ENCODE measurements at regions not wholly inside any gene's neighbourhood (a gene's known extent, or its start where the extent isn't known, plus 50 kb on each side); places are given as distances from the start of the nearest gene placed in this dataset.

- WGBS, result 57% methylated on average over 3 of the region's 3 CpGs
- TF ChIP-seq HNF4A (conservative IDR thresholded peaks at IDR 0.05) (no peak), NR2F2 (IDR thresholded peaks at IDR 0.05) (no peak), RXRA (IDR thresholded peaks at IDR 0.05) (no peak), HNF4G (IDR thresholded peaks at IDR 0.05) (no peak), SP1 (IDR thresholded peaks at IDR 0.05) (no peak), ATF3 (IDR thresholded peaks at IDR 0.05) (no peak), GABPA (IDR thresholded peaks at IDR 0.05 in 1 of 2, conservative IDR thresholded peaks at IDR 0.05 in 1 of 2) (no peak), REST (IDR thresholded peaks at IDR 0.05) (no peak), RAD21 (IDR thresholded peaks at IDR 0.05) (no peak)
- Histone ChIP-seq H3K4me3 (ENCODE audit: low read depth in 1 of 3, low read length in 3 of 3) (no peak overlapping the region), H3K4me1 (ENCODE audit: control insufficient read depth in 4 of 4, insufficient read depth in 4 of 4, low read length in 3 of 4) (no peaks in the 10 kb centered on the region), H3K9ac (ENCODE audit: low read depth in 1 of 2, low read length in 2 of 2) (no peak overlapping the region), H3K36me3 (ENCODE audit: control insufficient read depth in 4 of 4, insufficient read depth in 3 of 4, low read depth in 1 of 4, low read length in 3 of 4) (no peaks in the 10 kb centered on the region), H3K9me3 (ENCODE audit: control insufficient read depth in 4 of 4, low read length in 3 of 4) (no peaks in the 10 kb centered on the region), H3K27me3 (ENCODE audit: control insufficient read depth in 4 of 4, insufficient read depth in 4 of 4, low read length in 3 of 4) (no peaks in the 10 kb centered on the region), H3K27ac (ENCODE audit: low read depth in 1 of 2, low read length in 2 of 2) (no peak overlapping the region)
- no peak for DNase-seq (ENCODE audit: low spot score)
These were observed 625.8 kb downstream of the BRINP3 start for GRCh38 chr1:189851806-189852367.

GRCh38 chr1:189859385-189859977 lies 618.2 kb downstream of the BRINP3 start:
- no peak overlapping the region for H3K4me3 ChIP-seq (ENCODE audit: low read depth in 1 of 3, low read length in 3 of 3)
- no peak overlapping the region for H3K9ac ChIP-seq (ENCODE audit: low read depth in 1 of 2, low read length in 2 of 2)
- H3K4me1 ChIP-seq (ENCODE audit: control insufficient read depth in 4 of 4, insufficient read depth in 4 of 4, low read length in 3 of 4), result no peaks in the 10 kb centered on the region
- 72% methylated on average over 1 of the region's 1 CpG for WGBS
- no peaks in the 10 kb centered on the region for H3K36me3 ChIP-seq (ENCODE audit: control insufficient read depth in 4 of 4, insufficient read depth in 3 of 4, low read depth in 1 of 4, low read length in 3 of 4)
- H3K27ac ChIP-seq (ENCODE audit: low read depth in 1 of 2, low read length in 2 of 2), result no peak overlapping the region
- peak; percentile 38 for DNase-seq (ENCODE audit: low spot score)
- H3K27me3 ChIP-seq (ENCODE audit: control insufficient read depth in 4 of 4, insufficient read depth in 4 of 4, low read length in 3 of 4), result no peaks in the 10 kb centered on the region
- peaks cover 0 to 6% (median 4%) of the 10 kb centered on the region in 4 donors for H3K9me3 ChIP-seq (ENCODE audit: control insufficient read depth in 4 of 4, low read length in 3 of 4)
- TF ChIP-seq RAD21 (IDR thresholded peaks at IDR 0.05), result peak in 1 of 2 donors; percentile 27
- TF ChIP-seq CTCF (IDR thresholded peaks at IDR 0.05; ENCODE audit: low read depth, low read length, missing input control), result peak; percentile 28
- TF ChIP-seq GABPA (IDR thresholded peaks at IDR 0.05 in 1 of 2, conservative IDR thresholded peaks at IDR 0.05 in 1 of 2), result no peak

GRCh38 chr1:189866606-189867005 lies 611.1 kb downstream of the BRINP3 start:
- H3K27ac ChIP-seq (ENCODE audit: low read depth in 1 of 2, low read length in 2 of 2), result no peak overlapping the region
- H3K9me3 ChIP-seq (ENCODE audit: control insufficient read depth in 4 of 4, low read length in 3 of 4), result no peaks in the 10 kb centered on the region
- DNase-seq (ENCODE audit: low spot score), result no peak
- H3K4me1 ChIP-seq (ENCODE audit: control insufficient read depth in 4 of 4, insufficient read depth in 4 of 4, low read length in 3 of 4), result no peaks in the 10 kb centered on the region
- TF ChIP-seq FOXA2 (IDR thresholded peaks at IDR 0.05), result no peak
- no peak for TF ChIP-seq MAX (IDR thresholded peaks at IDR 0.05)
- TF ChIP-seq CTCF (IDR thresholded peaks at IDR 0.05; ENCODE audit: low read depth, low read length, missing input control), result no peak
- 74% methylated on average over 1 of the region's 1 CpG for WGBS
- no peak overlapping the region for H3K9ac ChIP-seq (ENCODE audit: low read depth in 1 of 2, low read length in 2 of 2)
- no peaks in the 10 kb centered on the region for H3K27me3 ChIP-seq (ENCODE audit: control insufficient read depth in 4 of 4, insufficient read depth in 4 of 4, low read length in 3 of 4)
- H3K36me3 ChIP-seq (ENCODE audit: control insufficient read depth in 4 of 4, insufficient read depth in 3 of 4, low read depth in 1 of 4, low read length in 3 of 4), result no peaks in the 10 kb centered on the region
- no peak overlapping the region for H3K4me3 ChIP-seq (ENCODE audit: low read depth in 1 of 3, low read length in 3 of 3)

Data from liver (tissue), 8 donors.